ENCODE measurements at regions not wholly inside any gene's neighbourhood (a gene's known extent, or its start where the extent isn't known, plus 50 kb on each side); places are given as distances from the start of the nearest gene placed in this dataset.

GRCh38 chr10:56082169-56082568 is 278.9 kb downstream of the ZWINT start:
- TF ChIP-seq POLR2A (IDR thresholded peaks at IDR 0.05) = no peak
- no peak for TF ChIP-seq CTCF (IDR thresholded peaks at IDR 0.05)

Data from uterus (tissue), 2 donors.